ENCODE measurements at regions not wholly inside any gene's neighbourhood (a gene's known extent, or its start where the extent isn't known, plus 50 kb on each side); places are given as distances from the start of the nearest gene placed in this dataset.
"Not testable (repeated sequence)": the region's sequence is repeated elsewhere in the genome, so short reads cannot be mapped to it uniquely, and the experiment has no call there.

GRCh38 chr1:96559181-96559580 lies 162.4 kb upstream of the PTBP2 start:
- H3K4me3 ChIP-seq (ENCODE audit: low read depth, low read length): no peak overlapping the region
- no peak for TF ChIP-seq CTCF (IDR thresholded peaks at IDR 0.05; ENCODE audit: borderline replicate concordance, insufficient read depth, low read depth, low read length)

- no peak overlapping the region for H3K4me3 ChIP-seq (ENCODE audit: low read depth, low read length)
- TF ChIP-seq CTCF (IDR thresholded peaks at IDR 0.05; ENCODE audit: borderline replicate concordance, insufficient read depth, low read depth, low read length): no peak
Observed at GRCh38 chr1:96559707-96560596, 161.6 kb upstream of the PTBP2 start.

GRCh38 chr1:96562094-96562493 lies 159.5 kb upstream of the PTBP2 start:
- no peak for TF ChIP-seq CTCF (IDR thresholded peaks at IDR 0.05; ENCODE audit: borderline replicate concordance, insufficient read depth, low read depth, low read length)
- H3K4me3 ChIP-seq (ENCODE audit: low read depth, low read length): no peak overlapping the region

- H3K4me3 ChIP-seq (ENCODE audit: low read depth, low read length): not testable (repeated sequence)
Observed at GRCh38 chr1:96564401-96564800, 157.2 kb upstream of the PTBP2 start.

- no peak overlapping the region for H3K4me3 ChIP-seq (ENCODE audit: low read depth, low read length)
- no peak for TF ChIP-seq CTCF (IDR thresholded peaks at IDR 0.05; ENCODE audit: borderline replicate concordance, insufficient read depth, low read depth, low read length)
Observed at GRCh38 chr1:96565546-96565945, 156.0 kb upstream of the PTBP2 start.

- no peak for TF ChIP-seq CTCF (IDR thresholded peaks at IDR 0.05; ENCODE audit: borderline replicate concordance, insufficient read depth, low read depth, low read length)
Observed at GRCh38 chr1:96568639-96569038, 152.9 kb upstream of the PTBP2 start.

GRCh38 chr1:96569288-96569687 lies 152.3 kb upstream of the PTBP2 start:
- no peak for TF ChIP-seq CTCF (IDR thresholded peaks at IDR 0.05; ENCODE audit: borderline replicate concordance, insufficient read depth, low read depth, low read length)
- H3K4me3 ChIP-seq (ENCODE audit: low read depth, low read length): no peak overlapping the region

More at GRCh38 chr1:96568639-96569038, 152.9 kb upstream of the PTBP2 start:
- H3K4me3 ChIP-seq (ENCODE audit: low read depth, low read length): no peak overlapping the region
